GM12878 (cell line): ENCODE measurements at regions not wholly inside any gene's neighbourhood (a gene's known extent, or its start where the extent isn't known, plus 50 kb on each side); places are given as distances from the start of the nearest gene placed in this dataset.

Experiments
- CEBPZ ChIP-seq: fragments of 150-350 bp; IDR thresholded peaks from 2 replicates; pipeline ENCODE4 v1.6.1; 2016; ENCODE audit warnings: low read depth, low read length
- CHD1 ChIP-seq: IDR thresholded peaks from 2 replicates; pipeline ENCODE4 v1.6.1; 2012; ENCODE audit warnings: low read depth, low read length, improper control_type of control experiment
- CREB1 ChIP-seq: IDR thresholded peaks from 2 replicates; pipeline ENCODE4 v1.6.1; 2012; ENCODE audit warnings: low read depth, mild to moderate bottlenecking, inconsistent platforms
- CTCF ChIP-seq, 3 experiments: IDR thresholded peaks in 2 of 3; conservative IDR thresholded peaks in 1 of 3; 2 replicates each; pipeline ENCODE4 v1.5.1; 2011; ENCODE audit warnings: low read depth in 3 of 3, low read length in 3 of 3, mild to moderate bottlenecking in 3 of 3, control low read depth in 2 of 3, moderate library complexity in 2 of 3, inconsistent platforms in 1 of 3, mixed read lengths in 1 of 3; ENCODE audit not compliant: control insufficient read depth in 2 of 3, insufficient read depth in 1 of 3; ENCODE audit errors: extremely low read depth in 1 of 3
- SPI1 ChIP-seq: IDR thresholded peaks from 2 replicates; pipeline ENCODE4 v1.6.1; 2011; ENCODE audit warnings: low read depth, mild to moderate bottlenecking, low read length, moderate library complexity, borderline replicate concordance; ENCODE audit not compliant: insufficient read depth
- TF ChIP-seq, protein P1 (sequence below): fragments of 450-650 bp; IDR thresholded peaks from 2 replicates; pipeline ENCODE4 v1.6.1; 2017; ENCODE audit warnings: mild to moderate bottlenecking, low read depth, inconsistent platforms; ENCODE audit not compliant: poor library complexity, severe bottlenecking

DNA sequence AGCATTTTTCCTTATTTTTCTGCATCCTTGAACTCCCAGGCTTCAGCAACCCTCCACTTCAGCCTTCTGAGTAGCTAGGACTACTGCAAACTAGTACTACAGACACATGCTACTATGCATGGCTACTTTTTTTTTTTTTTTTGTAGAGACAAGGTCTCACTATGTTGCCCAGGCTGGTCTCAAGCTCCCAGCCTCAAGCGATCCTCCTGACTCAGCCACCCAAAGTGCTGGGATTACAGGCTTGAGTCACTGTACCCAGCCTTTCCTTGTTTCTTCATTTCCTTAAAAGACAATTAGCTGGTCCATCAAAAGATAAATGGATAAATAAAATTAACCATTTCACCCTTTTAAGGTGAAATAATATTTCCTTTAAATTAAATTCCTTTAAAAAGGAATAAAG, 205.8 kb downstream of the SPTSSA start (continued):
- TF ChIP-seq CEBPZ (no peak), CREB1 (no peak), CHD1 (no peak), CTCF (IDR thresholded peaks at IDR 0.05 in 2 of 3, conservative IDR thresholded peaks at IDR 0.05 in 1 of 3; ENCODE audit: control insufficient read depth in 2 of 3, extremely low read depth in 1 of 3, insufficient read depth in 1 of 3, low read depth in 3 of 3, low read length in 3 of 3) (no peak), SPI1 (no peak)
- TF ChIP-seq, protein P1, sequence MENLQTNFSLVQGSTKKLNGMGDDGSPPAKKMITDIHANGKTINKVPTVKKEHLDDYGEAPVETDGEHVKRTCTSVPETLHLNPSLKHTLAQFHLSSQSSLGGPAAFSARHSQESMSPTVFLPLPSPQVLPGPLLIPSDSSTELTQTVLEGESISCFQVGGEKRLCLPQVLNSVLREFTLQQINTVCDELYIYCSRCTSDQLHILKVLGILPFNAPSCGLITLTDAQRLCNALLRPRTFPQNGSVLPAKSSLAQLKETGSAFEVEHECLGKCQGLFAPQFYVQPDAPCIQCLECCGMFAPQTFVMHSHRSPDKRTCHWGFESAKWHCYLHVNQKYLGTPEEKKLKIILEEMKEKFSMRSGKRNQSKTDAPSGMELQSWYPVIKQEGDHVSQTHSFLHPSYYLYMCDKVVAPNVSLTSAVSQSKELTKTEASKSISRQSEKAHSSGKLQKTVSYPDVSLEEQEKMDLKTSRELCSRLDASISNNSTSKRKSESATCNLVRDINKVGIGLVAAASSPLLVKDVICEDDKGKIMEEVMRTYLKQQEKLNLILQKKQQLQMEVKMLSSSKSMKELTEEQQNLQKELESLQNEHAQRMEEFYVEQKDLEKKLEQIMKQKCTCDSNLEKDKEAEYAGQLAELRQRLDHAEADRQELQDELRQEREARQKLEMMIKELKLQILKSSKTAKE, result no peak
